Left cardiac atrium (tissue), 4 donors: ENCODE measurements at regions not wholly inside any gene's neighbourhood (a gene's known extent, or its start where the extent isn't known, plus 50 kb on each side); places are given as distances from the start of the nearest gene placed in this dataset.
A peak's percentile ranks its signal among the peaks of the same experiment; 100 is the strongest.
"Not testable (repeated sequence)": the region's sequence is repeated elsewhere in the genome, so short reads cannot be mapped to it uniquely, and the experiment has no call there.

Source experiments
- ATAC-seq, 2 donors: fragments of 200-7000 bp; cut with Tn5 transposase; one replicate each; pipeline ENCODE4 v1.9.1; 2020; ENCODE audit warnings: mild to moderate bottlenecking in 2 of 2, moderate library complexity in 2 of 2
- DNase-seq: peaks from one replicate; pipeline ENCODE4 v3.0.0-alpha.2; 2020
- intact Hi-C, 2 donors: fragments of 100-400 bp; cut with DNase I; formaldehyde crosslinking; loops; one replicate each; pipeline versions ENCODE4 v1.14.1 to v1.15.1; 2022 to 2023
- donor health status: DM: no; HTN: yes; CAD: no.
- donor health status: DM: no; HTN: yes; CAD: no; lungs with severe emphysema.
- donor health status: DM: yes; HTN: yes; CAD: no.
- donor health status: Dilated cardiomyopathy.

DNA sequence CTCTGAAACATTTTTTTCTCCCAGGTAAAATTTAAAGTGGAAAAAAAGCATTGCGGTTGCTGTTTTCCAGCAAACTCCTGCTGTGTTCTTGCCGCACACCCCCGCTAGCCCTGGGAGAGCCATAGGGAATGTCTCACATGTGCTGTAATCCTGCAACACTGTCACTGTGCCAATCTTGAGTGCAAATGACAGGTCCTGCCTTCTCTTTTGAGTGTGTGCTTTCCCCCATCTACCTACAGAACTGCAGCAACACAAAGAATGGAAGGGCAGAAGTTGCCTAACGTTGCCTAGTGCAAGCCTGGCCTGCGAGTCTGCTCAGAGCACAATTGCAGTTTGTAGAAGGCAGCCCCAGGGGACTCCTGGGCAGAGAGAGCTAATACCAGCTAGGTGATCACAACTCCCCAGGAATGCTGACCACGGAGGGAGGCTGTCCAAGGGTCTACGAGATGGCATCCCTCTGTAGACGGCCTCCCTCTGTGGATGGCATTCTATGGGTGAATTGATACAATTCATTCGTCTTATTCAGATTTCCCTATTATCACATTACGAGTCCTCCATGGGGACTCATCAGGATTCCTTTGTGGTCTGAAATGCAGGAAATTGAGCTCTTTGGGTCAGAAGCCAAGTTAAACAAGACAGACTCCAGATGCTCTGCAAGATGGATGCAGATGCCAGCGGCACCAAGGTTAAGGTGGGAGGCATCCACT, 172.6 kb upstream of the S1PR3 start:
- DNase-seq (no peak), ATAC-seq (peak; percentile 32 to 43)
- intact Hi-C loops: no loop called here

DNA sequence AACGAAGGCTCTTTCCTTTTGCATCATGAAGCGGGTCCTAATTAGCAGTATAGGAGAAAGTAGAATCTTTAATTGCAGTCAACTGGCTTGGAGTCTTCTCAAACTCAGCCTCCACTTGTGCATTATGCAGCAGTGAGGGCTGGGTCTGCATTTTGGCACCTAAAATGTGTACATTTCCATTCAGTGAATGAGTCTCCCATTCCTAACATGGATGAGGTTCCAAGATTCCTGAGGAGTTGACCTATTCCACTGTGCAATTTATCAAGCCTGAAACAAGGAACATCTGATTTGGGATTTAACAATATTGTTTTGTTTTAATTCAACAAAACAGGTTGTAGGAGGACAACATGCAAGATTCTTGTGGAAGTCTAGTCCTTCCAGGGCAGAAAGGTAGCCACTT, 171.8 kb upstream of the S1PR3 start:
- intact Hi-C loops: no loop called here
- ATAC-seq: no peak
- no peak for DNase-seq

DNA sequence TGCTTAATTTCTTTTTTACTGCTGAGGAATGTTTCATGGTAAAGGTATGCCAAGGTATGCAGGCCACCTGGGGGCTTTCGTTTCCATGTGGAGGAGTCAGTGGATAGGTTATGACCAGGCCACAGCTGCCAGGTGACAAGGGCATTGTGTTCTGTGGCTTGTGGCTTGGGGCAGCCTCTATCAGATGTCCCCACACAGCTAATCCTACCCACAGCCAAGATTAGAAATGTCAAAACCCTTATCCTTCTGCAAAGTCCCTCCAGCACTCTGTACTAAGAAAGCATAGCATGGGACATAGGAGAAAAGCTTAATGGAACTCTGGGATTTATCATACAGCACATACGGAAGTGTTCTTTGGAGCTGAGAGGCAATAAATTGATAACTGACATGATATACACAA, 171.2 kb upstream of the S1PR3 start:
- intact Hi-C loops: no loop called here
- DNase-seq (no peak), ATAC-seq (peak in 1 of 2 donors; percentile 36)

DNA sequence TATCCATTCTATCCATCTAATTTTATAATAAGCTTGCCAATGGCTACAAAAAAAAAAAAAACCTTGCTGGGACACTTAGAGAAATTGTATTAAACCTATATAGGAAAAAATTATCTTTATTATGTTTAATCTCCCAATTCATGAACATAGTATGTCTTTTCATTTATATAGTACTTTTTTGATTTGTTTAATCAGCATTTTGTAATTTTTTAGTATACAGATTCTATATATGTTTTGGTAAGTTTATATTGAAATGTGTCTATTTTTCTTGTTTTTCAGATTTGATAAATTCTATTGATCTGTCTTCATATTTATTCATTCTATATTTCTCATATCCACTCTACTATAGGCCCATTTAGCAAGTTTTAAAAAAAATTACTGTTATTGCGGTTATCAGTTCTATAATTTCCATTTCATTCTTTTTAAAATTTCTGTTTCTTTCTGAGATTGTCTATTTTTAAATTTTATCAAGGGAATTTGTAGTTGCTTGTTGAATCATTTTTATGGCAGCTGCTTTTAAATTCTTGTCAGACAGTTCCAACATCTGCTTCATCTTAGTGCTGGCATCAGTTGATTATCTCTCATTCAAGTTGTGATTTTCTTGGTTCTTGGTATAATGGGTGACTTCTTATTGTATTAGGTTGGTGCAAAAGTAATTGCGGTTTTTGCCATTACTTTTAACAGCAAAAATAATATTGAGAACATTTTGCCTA, 170.1 kb upstream of the S1PR3 start:
- no peak for DNase-seq
- intact Hi-C loops: no loop called here
- no peak for ATAC-seq

DNA sequence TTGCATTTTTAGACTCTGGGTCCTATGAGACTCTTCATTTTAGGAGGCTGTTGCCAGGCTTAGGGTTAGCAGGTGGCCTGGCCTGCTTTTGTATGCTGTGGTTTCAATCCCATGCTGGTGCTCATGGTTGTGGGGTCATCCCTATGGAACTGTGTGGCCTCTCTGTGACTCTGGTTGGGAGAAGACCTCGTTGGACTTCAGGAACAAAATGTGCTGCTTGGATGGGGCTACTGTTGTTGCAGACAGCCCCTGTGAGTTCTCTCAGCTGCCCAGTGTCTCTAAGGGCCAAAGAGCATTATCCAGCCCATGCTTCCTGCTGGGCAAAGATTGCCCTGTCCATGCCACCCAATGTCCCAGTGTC, 169.5 kb upstream of the S1PR3 start:
- DNase-seq (no peak), ATAC-seq (no peak)
- intact Hi-C loops: no loop called here

DNA sequence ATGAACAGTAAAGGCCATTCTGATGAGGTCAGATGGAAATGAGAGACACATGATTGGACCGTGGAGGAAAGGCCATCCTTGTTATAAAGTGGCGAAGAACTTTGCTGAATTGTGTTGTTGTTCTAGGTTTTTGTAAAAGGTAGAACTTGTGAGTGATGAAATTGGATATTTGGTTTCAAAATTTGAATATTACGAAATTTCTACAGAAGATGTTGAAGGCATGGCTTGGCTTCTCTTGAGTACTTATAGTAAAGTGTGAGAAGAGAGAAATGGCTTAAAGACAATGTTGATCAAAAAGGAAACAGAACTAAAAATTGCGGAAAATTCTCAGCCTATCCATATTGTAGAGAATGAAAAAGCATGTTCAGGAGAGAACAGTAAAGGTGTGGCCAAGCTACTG, 166.6 kb upstream of the S1PR3 start:
- intact Hi-C loops: no loop called here
- ATAC-seq (no peak), DNase-seq (no peak)

DNA sequence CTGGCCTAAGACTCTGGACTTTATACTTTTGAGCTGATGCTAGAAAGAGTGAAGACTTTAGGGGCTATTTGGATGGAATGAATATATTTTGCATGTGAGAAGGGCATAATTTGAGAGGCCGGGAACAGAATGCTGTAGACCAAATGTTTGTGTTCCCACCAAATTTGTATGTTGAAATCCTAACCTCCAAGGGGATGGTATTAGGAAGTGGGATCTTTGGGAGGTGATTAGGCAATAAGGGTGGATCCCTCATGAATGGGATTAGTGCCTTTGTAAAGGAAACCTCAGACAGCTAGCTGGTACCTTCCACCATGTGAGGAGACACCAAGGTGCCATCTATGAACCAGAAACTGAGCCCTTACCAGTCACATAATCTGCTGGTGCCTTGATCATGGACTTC, 165.1 kb upstream of the S1PR3 start:
- intact Hi-C loops: no loop called here
- no peak for ATAC-seq
- no peak for DNase-seq

DNA sequence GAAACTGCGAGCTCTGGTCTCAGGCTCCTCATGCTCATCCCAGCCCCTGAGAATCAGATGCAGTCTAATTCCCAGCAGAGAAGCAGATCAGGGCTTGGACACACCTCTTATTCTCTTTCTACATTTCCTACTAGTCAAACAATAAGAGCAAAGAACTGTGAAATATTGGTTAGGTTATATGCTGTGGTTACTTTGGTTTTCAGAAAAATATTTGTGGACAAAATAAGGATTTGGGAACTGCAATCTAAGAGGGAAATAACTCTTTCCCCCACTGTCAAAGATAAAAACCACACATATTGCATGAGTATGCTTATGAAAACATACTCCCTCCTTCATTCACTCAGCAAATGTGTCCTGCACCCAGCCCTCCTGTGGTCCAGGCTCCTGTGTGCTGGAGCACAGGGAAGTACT, 164.5 kb upstream of the S1PR3 start:
- DNase-seq (no peak), ATAC-seq (peak in 1 of 2 donors; percentile 49)
- intact Hi-C loops: no loop called here

DNA sequence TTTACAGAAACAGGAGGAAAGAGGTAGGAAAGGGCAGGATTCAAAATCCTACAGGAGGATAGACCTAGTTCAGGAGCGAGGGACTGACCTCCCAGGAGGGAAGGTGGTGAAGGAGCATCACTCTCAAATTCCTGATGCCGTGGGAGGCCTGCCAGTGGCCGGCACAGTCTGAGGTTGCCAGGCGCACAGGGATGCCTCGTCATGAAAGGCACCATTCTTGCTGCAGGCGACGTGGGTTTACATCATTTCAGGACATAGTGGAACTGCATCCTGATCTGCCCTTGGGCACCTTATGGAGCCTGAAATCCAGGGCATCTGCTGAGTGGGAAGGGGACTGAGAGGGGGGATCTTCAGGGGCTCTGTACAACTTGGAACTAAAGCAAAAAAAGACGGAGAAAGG, 163.2 kb upstream of the S1PR3 start:
- DNase-seq (no peak), ATAC-seq (peak in 1 of 2 donors; percentile 23)
- intact Hi-C loops: no loop called here

DNA sequence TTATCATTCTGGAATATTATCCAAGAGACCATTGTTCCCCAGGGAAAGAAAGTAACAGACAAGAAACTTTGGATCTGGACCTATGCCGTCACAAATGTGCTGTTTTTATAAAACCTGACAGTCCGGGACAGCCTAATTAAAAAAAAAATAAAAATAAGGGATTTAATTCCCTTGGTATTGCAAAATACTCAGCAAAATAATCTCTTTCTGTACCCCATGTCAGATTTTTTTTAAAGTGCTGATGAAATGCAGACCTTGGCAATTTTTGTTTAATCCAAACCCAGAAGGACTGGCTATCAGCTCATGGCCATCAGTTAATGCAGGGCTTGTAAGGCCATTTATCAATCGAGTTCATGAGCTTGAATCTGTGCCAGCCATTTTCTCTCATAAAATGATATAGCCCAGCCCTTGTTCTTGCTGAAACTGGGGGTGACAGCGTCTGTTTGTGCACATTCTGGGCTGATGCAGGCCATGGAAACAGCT, 162.7 kb upstream of the S1PR3 start:
- DNase-seq (no peak), ATAC-seq (peak in 1 of 2 donors; percentile 54)
- intact Hi-C loops: no loop called here

DNA sequence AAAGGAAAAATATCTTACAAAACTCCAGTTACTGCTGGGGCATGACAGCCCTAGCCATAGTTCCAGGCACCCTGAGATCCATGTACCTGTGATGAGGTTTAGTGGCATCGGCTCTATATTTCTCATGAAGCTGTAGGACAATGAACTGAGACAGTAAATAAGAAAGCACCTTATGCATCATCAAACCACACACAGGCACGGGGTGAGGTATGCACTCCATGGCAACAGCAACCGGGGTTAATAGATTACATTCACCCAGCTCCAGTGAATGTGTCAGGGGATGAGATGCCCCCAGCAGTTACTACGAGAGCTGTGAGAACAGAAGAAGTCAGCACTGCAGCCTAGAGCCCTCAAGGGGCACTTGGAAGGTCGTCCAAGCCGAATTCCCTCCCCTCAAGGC, 162.0 kb upstream of the S1PR3 start:
- DNase-seq (no peak), ATAC-seq (no peak)
- intact Hi-C loops: no loop called here

DNA sequence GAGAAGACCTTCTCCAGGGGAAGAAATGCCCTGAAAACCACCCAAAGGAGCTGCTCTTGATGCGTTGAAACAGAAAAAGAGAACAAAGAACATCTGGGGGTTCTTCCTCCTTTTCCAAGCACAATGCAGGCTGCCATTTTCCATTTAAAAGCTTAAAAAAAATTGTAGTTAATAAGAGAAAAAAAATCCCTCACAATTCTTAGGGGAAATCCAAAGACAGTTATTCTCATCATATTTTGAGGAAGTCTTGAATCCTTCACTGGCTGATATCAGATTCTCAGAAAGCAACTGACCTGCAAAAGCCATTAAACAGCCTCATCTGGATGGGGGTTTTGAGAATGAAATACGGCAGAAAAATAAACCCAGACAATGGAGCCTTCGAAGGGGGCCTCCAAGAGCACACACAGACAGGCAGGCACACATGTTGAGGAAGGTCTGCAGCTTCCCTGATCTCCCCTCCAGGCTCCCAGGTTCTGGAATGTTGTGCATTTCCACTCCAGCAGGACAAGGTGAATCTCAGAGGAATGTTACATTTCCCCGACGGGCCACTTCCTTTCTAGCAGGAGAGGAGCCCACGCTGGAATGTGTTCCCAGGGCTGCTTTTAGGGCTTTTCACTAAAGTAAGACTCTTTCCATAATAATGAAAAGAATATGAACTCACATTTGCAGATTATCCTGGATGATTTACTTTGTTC, 159.4 kb upstream of the S1PR3 start:
- intact Hi-C loops: no loop called here
- ATAC-seq: no peak
- no peak for DNase-seq

DNA sequence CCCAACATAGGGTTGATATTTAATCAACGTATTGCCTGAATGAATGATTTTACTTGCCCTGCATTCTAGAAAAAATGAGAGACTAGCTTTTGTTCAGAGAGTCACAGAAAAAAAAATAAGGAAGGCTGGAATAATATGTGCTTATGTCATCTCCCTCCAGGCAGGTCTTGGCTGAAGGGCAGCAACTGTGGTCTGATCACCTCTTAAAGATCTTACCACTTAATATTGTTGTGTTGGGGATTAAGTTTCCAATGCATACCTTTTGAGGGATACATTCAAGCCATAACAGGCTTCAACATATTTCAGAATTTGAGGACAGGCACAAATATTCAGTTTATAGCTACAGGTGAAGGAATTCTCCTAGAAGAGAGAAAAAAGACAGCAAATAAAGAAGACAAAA, 157.3 kb upstream of the S1PR3 start:
- intact Hi-C loops: no loop called here
- ATAC-seq (no peak), DNase-seq (no peak)

DNA sequence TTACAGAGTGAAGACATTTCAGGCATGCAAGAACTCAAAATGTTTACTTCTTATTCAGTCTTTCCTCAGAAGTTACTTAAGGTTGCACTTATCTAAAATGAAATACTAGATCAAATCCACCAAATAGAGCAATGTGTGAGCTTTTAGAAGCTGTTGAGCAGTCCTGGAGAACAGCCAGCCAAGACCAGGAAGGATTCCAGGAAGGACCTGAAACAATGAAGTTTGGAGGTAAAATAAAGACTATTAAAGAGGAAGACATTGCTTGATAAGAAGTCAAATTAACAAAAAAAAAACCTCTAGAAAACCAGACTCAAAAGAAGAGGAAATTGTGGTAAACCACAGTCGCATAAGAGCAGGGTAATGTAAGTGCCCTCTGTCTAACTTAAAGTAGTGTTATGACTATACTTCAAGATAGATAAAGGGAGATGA, 156.2 kb upstream of the S1PR3 start:
- DNase-seq (no peak), ATAC-seq (peak in 1 of 2 donors; percentile 60)
- intact Hi-C loops: no loop called here

DNA sequence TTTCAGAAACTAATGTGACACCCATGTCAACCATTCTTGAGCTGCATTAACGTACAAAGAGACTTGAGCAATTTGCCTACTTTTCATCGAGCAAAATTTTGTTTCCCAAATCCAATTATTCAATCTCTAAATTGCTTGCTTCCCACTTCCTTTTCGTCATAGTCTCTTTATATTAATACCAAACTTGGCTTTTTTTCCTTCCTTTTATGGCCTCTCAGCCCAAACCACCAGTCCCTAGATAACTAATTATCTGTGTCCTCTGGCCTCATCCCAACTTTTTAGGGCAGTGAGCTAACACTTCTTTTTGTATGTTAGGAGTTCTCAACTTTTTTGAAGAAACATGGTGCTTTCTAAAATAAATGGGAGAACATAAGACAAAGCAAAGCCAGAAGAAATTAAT, 155.5 kb upstream of the S1PR3 start:
- DNase-seq (no peak), ATAC-seq (peak; percentile 63 to 65)
- intact Hi-C loops: no loop called here

DNA sequence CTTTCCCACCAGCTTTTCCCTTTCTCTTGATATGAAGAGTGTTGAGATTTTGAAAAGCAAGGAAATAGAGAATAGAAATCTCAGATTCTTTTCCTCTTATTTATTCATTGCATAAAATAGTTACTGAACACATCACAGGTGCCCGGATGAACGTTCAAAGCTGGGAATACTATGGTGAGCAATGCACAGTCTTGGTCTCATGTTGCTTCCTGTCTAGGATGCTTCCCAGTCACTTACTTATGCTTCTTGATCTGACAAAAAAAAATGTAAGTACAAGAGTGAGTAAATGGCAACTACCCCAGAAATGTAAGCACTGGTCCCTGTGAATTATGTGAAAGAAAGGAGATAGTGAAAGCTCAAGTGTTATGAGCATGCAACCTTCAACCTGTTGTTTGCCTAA, 153.5 kb upstream of the S1PR3 start:
- DNase-seq (no peak), ATAC-seq (no peak)
- intact Hi-C loops: no loop called here

DNA sequence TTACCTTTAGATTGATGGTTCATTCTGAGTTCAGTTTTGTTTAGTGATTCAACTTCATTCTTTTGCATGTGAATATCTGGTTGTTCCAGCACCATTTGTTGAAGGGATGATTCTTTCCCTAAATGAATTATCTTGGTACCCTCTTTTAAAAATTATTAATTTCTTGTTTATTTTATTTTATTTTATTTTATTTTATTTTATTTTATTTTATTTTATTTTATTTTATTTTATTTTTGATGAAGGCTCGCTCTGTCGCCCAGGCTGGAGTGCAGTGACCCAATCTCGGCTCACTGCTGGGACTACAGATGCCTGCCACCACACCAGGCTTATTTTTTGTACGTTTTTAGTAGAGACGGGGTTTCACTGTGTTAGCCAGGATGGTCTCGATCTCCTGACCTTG, 141.4 kb upstream of the S1PR3 start:
- intact Hi-C loops, ATAC-seq, DNase-seq: not testable (repeated sequence)

DNA sequence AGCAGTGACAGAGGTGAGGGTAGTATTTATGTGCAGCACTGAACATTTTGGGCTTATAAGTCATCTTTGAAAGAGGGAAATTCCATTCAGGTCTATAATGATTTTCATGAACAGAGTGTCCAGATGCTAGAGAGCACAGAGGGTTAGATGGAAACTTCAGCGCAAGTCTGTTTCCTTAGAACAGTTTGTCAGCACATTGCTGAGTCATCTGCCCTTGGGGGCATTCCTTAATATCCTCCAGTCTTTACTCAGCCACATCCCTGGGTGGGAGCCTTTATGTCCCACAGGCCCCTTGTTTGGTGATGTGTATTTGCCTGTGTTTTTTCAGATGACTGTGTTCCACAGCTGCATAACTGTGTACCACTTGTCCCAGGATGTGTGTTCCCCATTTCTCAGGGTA, 138.5 kb upstream of the S1PR3 start:
- ATAC-seq (peak; percentile 41 to 94), DNase-seq (no peak)
- intact Hi-C loops: no loop called here

DNA sequence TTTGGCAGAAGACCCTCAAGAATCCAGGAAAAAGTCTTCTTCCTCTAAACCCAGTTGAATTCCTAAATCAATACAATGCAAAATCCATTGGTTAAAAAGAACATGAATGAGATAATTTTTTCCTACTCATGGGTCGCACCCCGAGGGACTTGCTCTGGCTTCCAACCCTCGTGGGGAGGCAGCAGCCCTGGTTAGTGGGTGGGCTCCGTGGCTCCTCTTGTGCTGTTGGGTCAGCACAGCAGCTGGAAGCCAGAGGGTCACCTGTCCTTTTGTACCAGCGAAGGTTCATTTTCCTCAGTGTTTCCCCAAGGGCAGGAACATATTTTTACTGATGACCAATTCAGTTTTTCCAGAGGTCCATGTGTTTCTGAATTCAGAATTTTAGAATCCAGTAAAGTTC, 120.6 kb upstream of the S1PR3 start:
- DNase-seq (no peak), ATAC-seq (no peak)
- intact Hi-C loops: loop anchor here in 1 of 2 donors (5.0 to 10.0 kb wide), 2 partner anchors 63 to 124 kb away; partner anchors contain the start of gene S1PR3

DNA sequence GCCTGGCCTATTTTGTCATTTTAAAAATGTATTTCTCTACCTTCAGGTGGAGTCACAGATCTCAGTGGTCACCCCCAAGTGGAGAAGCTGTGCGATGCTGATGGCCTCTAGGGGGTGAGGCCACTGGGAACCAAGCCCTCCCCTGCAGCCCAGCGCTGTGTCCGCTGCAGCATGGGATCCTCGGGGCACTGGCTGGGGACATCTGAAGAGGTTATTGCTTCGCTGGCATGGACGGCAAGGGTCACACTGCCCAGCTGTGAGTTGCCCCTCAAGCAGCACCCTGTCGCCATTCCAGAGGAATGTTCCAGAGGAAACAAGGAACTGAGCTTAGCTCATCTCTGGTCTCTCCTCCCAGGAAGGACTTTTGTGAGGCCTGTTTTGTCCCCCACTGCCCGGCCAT, 119.6 kb upstream of the S1PR3 start:
- intact Hi-C loops: loop anchor here in 1 of 2 donors (5.0 to 10.0 kb wide), 2 partner anchors 64 to 123 kb away; partner anchors contain the start of gene S1PR3
- no peak for DNase-seq
- ATAC-seq: peak in 1 of 2 donors; percentile 10
